ENCODE measurements at regions not wholly inside any gene's neighbourhood (a gene's known extent, or its start where the extent isn't known, plus 50 kb on each side); places are given as distances from the start of the nearest gene placed in this dataset.

- Histone ChIP-seq H3K27me3 (ENCODE audit: control insufficient read depth, insufficient read depth, low read length) (no peaks in the 10 kb centered on the region), H3K36me3 (ENCODE audit: control insufficient read depth, insufficient read depth, low read length) (no peaks in the 10 kb centered on the region), H3K4me3 (ENCODE audit: low read depth, low read length) (no peak overlapping the region)
- no peak for DNase-seq (ENCODE audit: low read depth)
- FAIRE-seq, result no peak
- TF ChIP-seq CTCF (IDR thresholded peaks at IDR 0.05; ENCODE audit: insufficient read depth, low read length, severe bottlenecking), result no peak
Observed at GRCh38 chr9:105858006-105858690, 163.8 kb downstream of the TMEM38B start.

GRCh38 chr9:105858877-105859276, 164.5 kb downstream of the TMEM38B start:
- DNase-seq (ENCODE audit: low read depth) (no peak), FAIRE-seq (no peak)
- no peak for TF ChIP-seq CTCF (IDR thresholded peaks at IDR 0.05; ENCODE audit: insufficient read depth, low read length, severe bottlenecking)
- no peaks in the 10 kb centered on the region for H3K27me3 ChIP-seq (ENCODE audit: control insufficient read depth, insufficient read depth, low read length)
- H3K4me3 ChIP-seq (ENCODE audit: low read depth, low read length), result no peak overlapping the region
- no peaks in the 10 kb centered on the region for H3K36me3 ChIP-seq (ENCODE audit: control insufficient read depth, insufficient read depth, low read length)

- no peak overlapping the region for H3K4me3 ChIP-seq (ENCODE audit: low read depth, low read length)
- no peaks in the 10 kb centered on the region for H3K27me3 ChIP-seq (ENCODE audit: control insufficient read depth, insufficient read depth, low read length)
- FAIRE-seq, result no peak
- no peak for DNase-seq (ENCODE audit: low read depth)
- TF ChIP-seq CTCF (IDR thresholded peaks at IDR 0.05; ENCODE audit: insufficient read depth, low read length, severe bottlenecking), result no peak
- H3K36me3 ChIP-seq (ENCODE audit: control insufficient read depth, insufficient read depth, low read length), result no peaks in the 10 kb centered on the region
Observed at GRCh38 chr9:105859428-105860091, 165.2 kb downstream of the TMEM38B start.

GRCh38 chr9:105860516-105860915, 166.2 kb downstream of the TMEM38B start:
- DNase-seq (ENCODE audit: low read depth) (peak; percentile 37), FAIRE-seq (no peak)
- no peak overlapping the region for H3K4me3 ChIP-seq (ENCODE audit: low read depth, low read length)
- no peak for TF ChIP-seq CTCF (IDR thresholded peaks at IDR 0.05; ENCODE audit: insufficient read depth, low read length, severe bottlenecking)
- no peaks in the 10 kb centered on the region for H3K36me3 ChIP-seq (ENCODE audit: control insufficient read depth, insufficient read depth, low read length)
- H3K27me3 ChIP-seq (ENCODE audit: control insufficient read depth, insufficient read depth, low read length), result no peaks in the 10 kb centered on the region

GRCh38 chr9:105861972-105862371, 167.6 kb downstream of the TMEM38B start:
- H3K27me3 ChIP-seq (ENCODE audit: control insufficient read depth, insufficient read depth, low read length), result no peaks in the 10 kb centered on the region
- FAIRE-seq, result no peak

More at GRCh38 chr9:105861972-105862371, 167.6 kb downstream of the TMEM38B start:
- DNase-seq (ENCODE audit: low read depth), result no peak
- Histone ChIP-seq H3K36me3 (ENCODE audit: control insufficient read depth, insufficient read depth, low read length) (no peaks in the 10 kb centered on the region), H3K4me3 (ENCODE audit: low read depth, low read length) (no peak overlapping the region)
- TF ChIP-seq CTCF (IDR thresholded peaks at IDR 0.05; ENCODE audit: insufficient read depth, low read length, severe bottlenecking), result no peak
